HepG2 (cell line): ENCODE measurements at regions not wholly inside any gene's neighbourhood (a gene's known extent, or its start where the extent isn't known, plus 50 kb on each side); places are given as distances from the start of the nearest gene placed in this dataset.

Experiments
- ATAC-seq: fragments of 200-7000 bp; cut with Tn5 transposase; 3 replicates; pipeline ENCODE4 v1.9.1; 2020; ENCODE audit warnings: mild to moderate bottlenecking, moderate library complexity
- BruUV-seq: library from RNA; stranded (reverse); fragments of 400-500 nt; replicated peaks from 2 replicates; lab custom pipeline; 2021; lab: Mats Ljungman, UMichigan
- CTCF ChIA-PET: fragments of 300-600 bp; formaldehyde crosslinking; extraction: SDS; loops from one replicate; lab custom pipeline; 2021; ENCODE audit warnings: low total read pairs, inconsistent platforms, low intra/inter-chr PET ratio; lab: Yijun Ruan, JAX
- POLR2A ChIA-PET: fragments of 350-600 bp; sonication (Branson Sonifier 250); formaldehyde crosslinking; loops from one replicate; lab custom pipeline; 2020; ENCODE audit warnings: antibody characterized with exemption, inconsistent platforms; lab: Yijun Ruan, JAX
- DNase-seq: peaks from one replicate; pipeline ENCODE4 v3.0.0-alpha.2; 2015; ENCODE audit warnings: low spot score
- FAIRE-seq: peaks from 3 replicates; lab custom pipeline; 2011; peaks lifted over from hg19 to GRCh38; lab: Jason Lieb, UNC
- H2AFZ ChIP-seq: one replicate; pipeline ENCODE4 v1.6.1; 2011; ENCODE audit warnings: low read length, inconsistent platforms
- H3K27ac ChIP-seq: fragments of 300-600 bp; 3 replicates; pipeline ENCODE4 v1.8.0; 2011; ENCODE audit warnings: mixed run types, mild to moderate bottlenecking, mixed read lengths, low read length, inconsistent platforms; ENCODE audit not compliant: insufficient read depth; ENCODE audit errors: extremely low read length
- H3K27me3 ChIP-seq, 2 experiments: fragments of 200-600 bp in 1 of 2; 2 replicates in 1 of 2; 3 replicates in 1 of 2; pipeline versions ENCODE4 v1.6.0 to v1.8.0; 2011; ENCODE audit warnings: low read length in 2 of 2, mild to moderate bottlenecking in 2 of 2, moderate library complexity in 2 of 2, inconsistent platforms in 1 of 2; ENCODE audit not compliant: insufficient read depth in 2 of 2, control insufficient read depth in 1 of 2
- H3K36me3 ChIP-seq, 2 experiments: fragments of 200-600 bp in 1 of 2; replicated peaks in 1 of 2; 2 replicates in 1 of 2; 3 replicates in 1 of 2; pipeline versions ENCODE4 v1.5.1 to v1.8.0; 2011; ENCODE audit warnings: low read length in 2 of 2, inconsistent platforms in 1 of 2; ENCODE audit not compliant: insufficient read depth in 2 of 2, control insufficient read depth in 1 of 2
- H3K4me1 ChIP-seq: 2 replicates; pipeline ENCODE4 v1.5.1; 2012; ENCODE audit warnings: low read length, inconsistent platforms; ENCODE audit not compliant: insufficient read depth
- H3K4me2 ChIP-seq: 2 replicates; pipeline ENCODE4 v1.6.0; 2011; ENCODE audit warnings: low read depth, low read length, inconsistent platforms
- H3K4me3 ChIP-seq, 3 experiments: fragments of 200-600 bp in 1 of 3; sonication (generic), shearing (Covaris generic) in 1 of 3; replicated peaks in 1 of 3; 2 replicates each; pipeline ENCODE4 v1.5.1; 2011 to 2016; ENCODE audit warnings: low read length in 3 of 3, inconsistent platforms in 2 of 3, low read depth in 2 of 3, mild to moderate bottlenecking in 2 of 3, control low read depth in 1 of 3, mixed read lengths in 1 of 3; ENCODE audit not compliant: insufficient read depth in 1 of 3
- H3K79me2 ChIP-seq: one replicate; pipeline ENCODE4 v1.6.1; 2011; ENCODE audit warnings: low read length, inconsistent platforms; ENCODE audit not compliant: insufficient read depth
- H3K9ac ChIP-seq: 2 replicates; pipeline ENCODE4 v1.6.0; 2011; ENCODE audit warnings: mild to moderate bottlenecking, low read depth, low read length, inconsistent platforms; ENCODE audit not compliant: insufficient read depth
- H3K9me3 ChIP-seq: 2 replicates; pipeline ENCODE4 v1.5.1; 2012; ENCODE audit warnings: mild to moderate bottlenecking, low read length
- H4K20me1 ChIP-seq: 2 replicates; pipeline ENCODE4 v1.6.0; 2011; ENCODE audit warnings: inconsistent platforms, mild to moderate bottlenecking, low read length, moderate library complexity; ENCODE audit not compliant: insufficient read depth
- AGO2 ChIP-seq: fragments of 200-400 bp; formaldehyde crosslinking; optimal IDR thresholded peaks from 2 replicates; pipeline ENCODE3; 2017; ENCODE audit warnings: mild to moderate bottlenecking, low read depth, low read length, moderate library complexity
- BORCS8-MEF2B ChIP-seq: sonication (generic); formaldehyde crosslinking; IDR thresholded peaks from 2 replicates; pipeline ENCODE4 v1.8.0; 2022; ENCODE audit warnings: mild to moderate bottlenecking, missing genetic modification reagents
- BRD4 ChIP-seq: sonication (generic); formaldehyde crosslinking; IDR thresholded peaks from 2 replicates; pipeline ENCODE4 v1.4.0; 2020; ENCODE audit warnings: missing genetic modification reagents
- ELF3 ChIP-seq: IDR thresholded peaks from 2 replicates; pipeline ENCODE4 v1.6.1; 2016; ENCODE audit warnings: missing genetic modification reagents, missing compliant biosample characterization
- HHEX ChIP-seq: IDR thresholded peaks from 2 replicates; pipeline ENCODE4 v1.6.1; 2016; ENCODE audit warnings: control low read depth
- HIC2 ChIP-seq: sonication (generic); formaldehyde crosslinking; IDR thresholded peaks from 2 replicates; pipeline ENCODE4 v1.9.0; 2022; ENCODE audit warnings: low read depth, missing genetic modification reagents
- KDM4B ChIP-seq: sonication (generic); formaldehyde crosslinking; IDR thresholded peaks from 2 replicates; pipeline ENCODE4 v1.4.0; 2020; ENCODE audit warnings: missing genetic modification reagents
- KLF15 ChIP-seq: sonication (generic); formaldehyde crosslinking; IDR thresholded peaks from 2 replicates; pipeline ENCODE4 v1.8.1; 2023; ENCODE audit warnings: borderline replicate concordance, mild to moderate bottlenecking, inconsistent platforms, missing genetic modification reagents, mixed read lengths
- MXD4 ChIP-seq: IDR thresholded peaks from 2 replicates; pipeline ENCODE4 v1.6.1; 2016; ENCODE audit warnings: mild to moderate bottlenecking, missing biosample characterization, missing genetic modification reagents
- NFE2 ChIP-seq: sonication (generic); formaldehyde crosslinking; IDR thresholded peaks from 2 replicates; pipeline ENCODE4 v1.4.0; 2020; ENCODE audit warnings: missing genetic modification reagents
- POLR2AphosphoS5 ChIP-seq: IDR thresholded peaks from 2 replicates; pipeline ENCODE4 v1.6.1; 2012; ENCODE audit warnings: low read depth, low read length
- ZFP36L1 ChIP-seq: sonication (generic); formaldehyde crosslinking; IDR thresholded peaks from 2 replicates; pipeline ENCODE4 v1.8.0; 2022; ENCODE audit warnings: mild to moderate bottlenecking, missing genetic modification reagents, moderate library complexity
- ZNF136 ChIP-seq: sonication (generic); formaldehyde crosslinking; IDR thresholded peaks from 2 replicates; pipeline ENCODE4 v1.8.1; 2022; ENCODE audit warnings: low read depth, mild to moderate bottlenecking, moderate library complexity, missing genetic modification reagents
- ZNF225 ChIP-seq: sonication (generic); formaldehyde crosslinking; IDR thresholded peaks from 2 replicates; pipeline ENCODE4 v1.4.0; 2020; ENCODE audit warnings: mild to moderate bottlenecking, missing genetic modification reagents
- ZNF430 ChIP-seq: sonication (generic); formaldehyde crosslinking; IDR thresholded peaks from 2 replicates; pipeline ENCODE4 v1.9.0; 2021; ENCODE audit warnings: mild to moderate bottlenecking, missing genetic modification reagents
- ZNF619 ChIP-seq: sonication (generic); formaldehyde crosslinking; IDR thresholded peaks from 2 replicates; pipeline ENCODE4 v1.4.0; 2020; ENCODE audit warnings: mild to moderate bottlenecking, missing genetic modification reagents
- ZNF704 ChIP-seq: sonication (generic); formaldehyde crosslinking; IDR thresholded peaks from 2 replicates; pipeline ENCODE4 v1.8.1; 2023; ENCODE audit warnings: mild to moderate bottlenecking, inconsistent platforms, moderate library complexity, missing genetic modification reagents, borderline replicate concordance
- WGBS: methylation state at CpG from one replicate; pipeline ENCODE4 v1.1.6; 2017; ENCODE audit warnings: low lambda C conversion rate; 5-methylcytosine and 5-hydroxymethylcytosine counted together
- in situ Hi-C: cut with HindIII; loops from 2 replicates; pipeline ENCODE4 v1.10.0; 2017; ENCODE audit warnings: low pct_unique_long_range_greater_than_20kb; ENCODE audit not compliant: extremely low pct_ligation_motif_present
- intact Hi-C: fragments of 100-400 bp; cut with micrococcal nuclease; formaldehyde crosslinking; loops from one replicate; pipeline ENCODE4 v1.10.0; 2022; ENCODE audit not compliant: unreplicated experiment

- H3K79me2 ChIP-seq = no peaks in the 10 kb centered on the region
- no peak overlapping the region for H3K4me3 ChIP-seq
- ChIA-PET POLR2A (no interaction called here), CTCF (no interaction called here)
- ATAC-seq (no peak), FAIRE-seq (no peak), DNase-seq (no peak)
- no peaks in the 10 kb centered on the region for H4K20me1 ChIP-seq
- 9% methylated on average over 10 of the region's 10 CpGs for WGBS
- TF ChIP-seq HIC2 (CRISPR knock-in tag) (no peak), KLF15 (CRISPR knock-in tag) (no peak), HHEX (CRISPR knock-in tag) (no peak), ZNF619 (CRISPR knock-in tag) (no peak), AGO2 (no peak)
- H3K27me3 ChIP-seq = no peaks in the 10 kb centered on the region
- peaks cover 60% of the 10 kb centered on the region for H3K9me3 ChIP-seq
- in situ Hi-C loops (no loop called here), intact Hi-C loops (no loop called here)
- no TSS peak for BruUV-seq
- H3K4me2 ChIP-seq = no peak overlapping the region
- H3K27ac ChIP-seq = no peak overlapping the region
- H3K9ac ChIP-seq = no peak overlapping the region
- no peaks in the 10 kb centered on the region for H3K4me1 ChIP-seq
- no peak overlapping the region for H2AFZ ChIP-seq
- no peaks in the 10 kb centered on the region for H3K36me3 ChIP-seq
Observed at GRCh38 chr1:82161700-82162141, 361.0 kb downstream of the ADGRL2 start.

- no peaks in the 10 kb centered on the region for H3K4me1 ChIP-seq
- H3K36me3 ChIP-seq = no peaks in the 10 kb centered on the region
- no peaks in the 10 kb centered on the region for H4K20me1 ChIP-seq
- H3K9me3 ChIP-seq = peaks cover 62% of the 10 kb centered on the region
- no peak overlapping the region for H3K27ac ChIP-seq
- no peaks in the 10 kb centered on the region for H3K79me2 ChIP-seq
- no peak overlapping the region for H3K9ac ChIP-seq
- POLR2A ChIA-PET = no interaction called here
- 8% methylated on average over 3 of the region's 3 CpGs for WGBS
- no peak for FAIRE-seq
- H3K4me2 ChIP-seq = no peak overlapping the region
- in situ Hi-C loops = no loop called here
- no TSS peak for BruUV-seq
- H3K4me3 ChIP-seq = no peak overlapping the region
- no peak for DNase-seq
- H3K27me3 ChIP-seq = no peaks in the 10 kb centered on the region
- TF ChIP-seq ZNF225 (CRISPR knock-in tag) (no peak), ZNF136 (no peak), ZNF704 (CRISPR knock-in tag) (no peak), KLF15 (CRISPR knock-in tag) (no peak), ZFP36L1 (no peak), KDM4B (no peak), POLR2AphosphoS5 (no peak), ELF3 (CRISPR knock-in tag) (no peak), NFE2 (CRISPR knock-in tag) (no peak), BORCS8-MEF2B (no peak), BRD4 (CRISPR knock-in tag) (no peak), ZNF430 (CRISPR knock-in tag) (no peak), MXD4 (no peak)
- TF ChIP-seq, all 625 proteins: peak for 0
- no peak overlapping the region for H2AFZ ChIP-seq
- intact Hi-C loops = no loop called here
- no peak for ATAC-seq
- CTCF ChIA-PET = no interaction called here
Observed at GRCh38 chr1:82160903-82161302, 360.2 kb downstream of the ADGRL2 start.
